NCI-H1417 (cell line): ENCODE measurements at regions not wholly inside any gene's neighbourhood (a gene's known extent, or its start where the extent isn't known, plus 50 kb on each side); places are given as distances from the start of the nearest gene placed in this dataset.
A peak's percentile ranks its signal among the peaks of the same experiment; 100 is the strongest.
"Not testable (repeated sequence)": the region's sequence is repeated elsewhere in the genome, so short reads cannot be mapped to it uniquely, and the experiment has no call there.

Experiments used
- DNase-seq, 3 experiments: peaks; one replicate each; lab custom pipeline; 2025; lab: John Stamatoyannopoulos, UW

- no peak for DNase-seq
Observed at GRCh38 chr13:61905054-61905453, 489.4 kb upstream of the PCDH20 start.

GRCh38 chr13:61901946-61902541, 486.4 kb upstream of the PCDH20 start:
- no peak for DNase-seq

GRCh38 chr13:61900033-61900432, 484.4 kb upstream of the PCDH20 start:
- no peak for DNase-seq

GRCh38 chr13:61898207-61898606, 482.6 kb upstream of the PCDH20 start:
- no peak for DNase-seq

- no peak for DNase-seq
Observed at GRCh38 chr13:61891401-61891800, 475.8 kb upstream of the PCDH20 start.

- DNase-seq, result no peak
Observed at GRCh38 chr13:61884830-61885229, 469.2 kb upstream of the PCDH20 start.

- peak in 2 of 3 experiments; percentile 20 to 56 for DNase-seq
Observed at GRCh38 chr13:61880578-61881283, 465.1 kb upstream of the PCDH20 start.

- DNase-seq, result not testable (repeated sequence)
Observed at GRCh38 chr13:61878565-61878964, 462.9 kb upstream of the PCDH20 start.

- no peak for DNase-seq
Observed at GRCh38 chr13:61874970-61875579, 459.4 kb upstream of the PCDH20 start.

- no peak for DNase-seq
Observed at GRCh38 chr13:61873717-61874116, 458.1 kb upstream of the PCDH20 start.

GRCh38 chr13:61857198-61857597, 441.5 kb upstream of the PCDH20 start:
- DNase-seq, result peak in 1 of 3 experiments; percentile 14

GRCh38 chr13:61852116-61852619, 436.5 kb upstream of the PCDH20 start:
- no peak for DNase-seq

GRCh38 chr13:61850794-61851193, 435.1 kb upstream of the PCDH20 start:
- DNase-seq, result no peak

GRCh38 chr13:61838568-61838967, 422.9 kb upstream of the PCDH20 start:
- no peak for DNase-seq

- no peak for DNase-seq
Observed at GRCh38 chr13:61833228-61833627, 417.6 kb upstream of the PCDH20 start.

- DNase-seq, result no peak
Observed at GRCh38 chr13:61831026-61831425, 415.4 kb upstream of the PCDH20 start.

GRCh38 chr13:61830475-61830874, 414.8 kb upstream of the PCDH20 start:
- no peak for DNase-seq

GRCh38 chr13:61824168-61824567, 408.5 kb upstream of the PCDH20 start:
- DNase-seq, result no peak

- no peak for DNase-seq
Observed at GRCh38 chr13:61812286-61812685, 396.6 kb upstream of the PCDH20 start.

GRCh38 chr13:61810065-61810464, 394.4 kb upstream of the PCDH20 start:
- DNase-seq, result no peak

- no peak for DNase-seq
Observed at GRCh38 chr13:61797397-61797796, 381.7 kb upstream of the PCDH20 start.

- DNase-seq, result no peak
Observed at GRCh38 chr13:61795580-61795979, 379.9 kb upstream of the PCDH20 start.

- no peak for DNase-seq
Observed at GRCh38 chr13:61779456-61779855, 363.8 kb upstream of the PCDH20 start.
